ENCODE measurements at regions not wholly inside any gene's neighbourhood (a gene's known extent, or its start where the extent isn't known, plus 50 kb on each side); places are given as distances from the start of the nearest gene placed in this dataset.
"Not testable (repeated sequence)": the region's sequence is repeated elsewhere in the genome, so short reads cannot be mapped to it uniquely, and the experiment has no call there.

DNA sequence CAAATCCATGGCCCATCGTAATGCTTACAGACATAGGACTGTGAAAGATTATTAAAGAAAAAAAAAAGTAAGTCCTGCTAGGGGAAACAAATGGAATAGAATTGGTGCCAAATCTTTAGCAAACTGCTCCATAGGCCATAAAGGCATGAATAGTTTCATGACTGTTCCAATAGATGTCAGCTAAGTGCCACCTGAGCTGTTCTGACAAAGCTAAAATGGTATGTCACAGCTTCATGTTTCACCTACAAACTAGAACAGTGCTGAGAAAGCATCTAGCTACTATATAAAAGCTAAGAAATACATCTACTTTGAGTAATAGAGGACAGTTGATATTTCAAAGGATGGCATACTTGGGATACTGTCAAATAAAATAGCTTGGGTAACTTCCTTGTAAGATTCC lies 771.6 kb upstream of the CA10 start:
- Histone ChIP-seq H3K4me3 (ENCODE audit: low read length) (no peak overlapping the region), H3K4me1 (ENCODE audit: control insufficient read depth, insufficient read depth, low read length) (no peaks in the 10 kb centered on the region), H3K36me3 (ENCODE audit: control insufficient read depth, insufficient read depth, low read length, severe bottlenecking) (no peaks in the 10 kb centered on the region), H3K9me3 (ENCODE audit: control insufficient read depth, low read length) (no peaks in the 10 kb centered on the region), H3K9ac (ENCODE audit: low read length) (no peak overlapping the region), H3K27me3 (replicated peaks; ENCODE audit: control insufficient read depth, insufficient read depth, low read length) (no peaks in the 10 kb centered on the region)
- no peak for DNase-seq (ENCODE audit: low read depth)

DNA sequence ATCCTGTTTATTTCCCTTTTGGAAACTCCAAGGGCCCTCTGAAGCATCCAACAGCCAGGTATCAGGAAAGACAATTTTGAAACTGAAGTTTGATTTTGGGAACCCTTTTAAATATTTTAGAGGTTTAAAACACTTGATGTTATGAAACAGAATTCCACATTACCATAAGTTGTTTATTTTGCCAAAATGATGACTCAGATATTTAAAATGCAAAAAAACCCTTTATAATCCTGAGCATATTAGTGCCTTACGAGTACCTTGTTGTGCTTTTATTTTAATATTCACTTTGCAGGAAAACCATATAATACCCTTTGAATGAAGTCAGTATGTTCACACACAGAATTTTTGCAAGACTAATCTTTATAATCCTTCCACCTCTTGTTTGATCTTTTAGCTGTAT lies 765.1 kb upstream of the CA10 start:
- no peak for DNase-seq (ENCODE audit: low read depth)
- H3K36me3 ChIP-seq (ENCODE audit: control insufficient read depth, insufficient read depth, low read length, severe bottlenecking) = no peaks in the 10 kb centered on the region
- no peak overlapping the region for H3K4me3 ChIP-seq (ENCODE audit: low read length)
- H3K9me3 ChIP-seq (ENCODE audit: control insufficient read depth, low read length) = peaks cover under 1% of the 10 kb centered on the region
- H3K4me1 ChIP-seq (ENCODE audit: control insufficient read depth, insufficient read depth, low read length) = no peaks in the 10 kb centered on the region
- no peak overlapping the region for H3K9ac ChIP-seq (ENCODE audit: low read length)
- H3K27me3 ChIP-seq (replicated peaks; ENCODE audit: control insufficient read depth, insufficient read depth, low read length) = no peaks in the 10 kb centered on the region

DNA sequence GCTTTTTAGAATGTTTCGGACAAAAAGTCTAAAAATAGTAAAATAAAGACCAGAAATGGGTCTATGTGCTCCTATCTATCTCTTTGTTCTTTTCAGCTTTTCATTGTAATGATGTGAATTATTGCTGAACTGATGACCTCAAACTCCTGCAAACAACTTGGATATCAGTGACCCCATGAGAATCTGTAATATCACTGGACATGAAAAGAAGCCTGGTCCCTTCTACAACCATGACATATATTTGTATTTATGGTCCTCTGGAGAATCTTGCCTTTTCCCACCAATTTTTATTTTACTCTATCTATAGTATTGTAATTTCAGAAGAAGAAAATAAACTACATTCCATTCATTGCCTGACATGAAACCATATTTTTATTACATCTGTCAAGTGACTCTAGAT lies 740.7 kb upstream of the CA10 start:
- Histone ChIP-seq H3K9me3 (ENCODE audit: control insufficient read depth, low read length) (no peaks in the 10 kb centered on the region), H3K4me1 (ENCODE audit: control insufficient read depth, insufficient read depth, low read length) (no peaks in the 10 kb centered on the region), H3K27me3 (replicated peaks; ENCODE audit: control insufficient read depth, insufficient read depth, low read length) (no peaks in the 10 kb centered on the region), H3K9ac (ENCODE audit: low read length) (no peak overlapping the region), H3K4me3 (ENCODE audit: low read length) (no peak overlapping the region), H3K36me3 (ENCODE audit: control insufficient read depth, insufficient read depth, low read length, severe bottlenecking) (no peaks in the 10 kb centered on the region)
- DNase-seq (ENCODE audit: low read depth) = no peak

DNA sequence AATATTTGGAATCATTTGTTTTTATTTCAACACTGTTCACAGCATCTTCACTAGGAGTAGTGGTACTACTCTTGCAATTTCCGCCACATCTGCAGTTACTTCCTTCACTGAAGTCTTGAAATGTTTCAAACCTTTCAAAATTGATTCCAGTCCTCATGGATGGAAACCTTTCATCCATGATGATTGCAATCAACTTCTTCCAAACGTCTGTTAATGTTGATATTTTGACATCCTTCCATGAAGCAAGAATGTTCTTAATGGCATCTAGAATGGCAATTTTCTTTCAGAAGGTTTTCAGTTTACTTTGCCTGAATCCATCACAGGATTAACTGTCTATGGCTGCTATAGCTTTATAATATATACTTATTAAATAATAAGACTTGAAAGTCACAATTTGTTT lies 736.8 kb upstream of the CA10 start:
- Histone ChIP-seq H3K9ac (ENCODE audit: low read length) (no peak overlapping the region), H3K4me1 (ENCODE audit: control insufficient read depth, insufficient read depth, low read length) (no peaks in the 10 kb centered on the region), H3K27me3 (replicated peaks; ENCODE audit: control insufficient read depth, insufficient read depth, low read length) (no peaks in the 10 kb centered on the region), H3K9me3 (ENCODE audit: control insufficient read depth, low read length) (no peaks in the 10 kb centered on the region), H3K36me3 (ENCODE audit: control insufficient read depth, insufficient read depth, low read length, severe bottlenecking) (no peaks in the 10 kb centered on the region), H3K4me3 (ENCODE audit: low read length) (no peak overlapping the region)
- no peak for DNase-seq (ENCODE audit: low read depth)

DNA sequence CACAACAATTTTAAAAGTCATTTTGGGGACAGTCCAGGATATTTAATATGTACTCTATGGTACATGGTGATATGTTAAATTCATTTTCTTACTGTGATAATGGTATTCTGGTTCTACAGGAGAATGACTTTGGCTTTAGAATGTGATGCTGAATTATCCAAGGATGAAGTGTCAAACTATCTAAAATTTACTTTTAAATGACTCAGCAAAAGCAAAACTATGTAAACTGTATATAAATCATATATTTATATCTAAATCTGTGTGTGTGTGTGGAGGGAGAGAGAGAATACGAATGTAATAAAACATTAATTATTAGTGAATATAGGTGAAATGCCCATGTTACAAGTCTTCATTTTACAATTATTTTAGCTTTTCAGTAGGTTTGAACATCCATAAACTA lies 733.8 kb upstream of the CA10 start:
- Histone ChIP-seq H3K9ac (ENCODE audit: low read length) (no peak overlapping the region), H3K36me3 (ENCODE audit: control insufficient read depth, insufficient read depth, low read length, severe bottlenecking) (no peaks in the 10 kb centered on the region), H3K4me3 (ENCODE audit: low read length) (no peak overlapping the region), H3K4me1 (ENCODE audit: control insufficient read depth, insufficient read depth, low read length) (no peaks in the 10 kb centered on the region), H3K27me3 (replicated peaks; ENCODE audit: control insufficient read depth, insufficient read depth, low read length) (no peaks in the 10 kb centered on the region), H3K9me3 (ENCODE audit: control insufficient read depth, low read length) (no peaks in the 10 kb centered on the region)
- no peak for DNase-seq (ENCODE audit: low read depth)

DNA sequence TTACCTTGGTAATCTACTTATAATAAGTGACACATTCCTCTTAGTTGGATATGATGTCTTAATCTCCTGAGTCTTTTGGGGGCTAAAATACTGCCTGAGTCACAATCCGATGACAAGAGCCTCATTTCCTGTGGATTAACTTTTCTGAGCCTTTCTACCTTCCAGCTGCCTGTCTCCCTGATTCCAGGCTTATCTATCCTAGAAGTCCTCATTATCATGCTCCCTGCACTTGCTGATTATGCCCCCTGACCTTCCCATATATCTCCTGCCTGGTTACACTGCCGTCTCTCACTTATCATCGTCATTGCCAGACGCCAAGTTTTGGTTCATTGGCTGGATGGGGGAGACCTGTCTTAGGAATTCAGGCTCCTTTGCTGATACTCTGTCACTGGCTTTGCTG lies 727.4 kb upstream of the CA10 start:
- Histone ChIP-seq H3K4me1 (ENCODE audit: control insufficient read depth, insufficient read depth, low read length) (no peaks in the 10 kb centered on the region), H3K9ac (ENCODE audit: low read length) (no peak overlapping the region), H3K4me3 (ENCODE audit: low read length) (no peak overlapping the region), H3K27me3 (replicated peaks; ENCODE audit: control insufficient read depth, insufficient read depth, low read length) (no peaks in the 10 kb centered on the region), H3K36me3 (ENCODE audit: control insufficient read depth, insufficient read depth, low read length, severe bottlenecking) (no peaks in the 10 kb centered on the region), H3K9me3 (ENCODE audit: control insufficient read depth, low read length) (no peaks in the 10 kb centered on the region)
- no peak for DNase-seq (ENCODE audit: low read depth)

DNA sequence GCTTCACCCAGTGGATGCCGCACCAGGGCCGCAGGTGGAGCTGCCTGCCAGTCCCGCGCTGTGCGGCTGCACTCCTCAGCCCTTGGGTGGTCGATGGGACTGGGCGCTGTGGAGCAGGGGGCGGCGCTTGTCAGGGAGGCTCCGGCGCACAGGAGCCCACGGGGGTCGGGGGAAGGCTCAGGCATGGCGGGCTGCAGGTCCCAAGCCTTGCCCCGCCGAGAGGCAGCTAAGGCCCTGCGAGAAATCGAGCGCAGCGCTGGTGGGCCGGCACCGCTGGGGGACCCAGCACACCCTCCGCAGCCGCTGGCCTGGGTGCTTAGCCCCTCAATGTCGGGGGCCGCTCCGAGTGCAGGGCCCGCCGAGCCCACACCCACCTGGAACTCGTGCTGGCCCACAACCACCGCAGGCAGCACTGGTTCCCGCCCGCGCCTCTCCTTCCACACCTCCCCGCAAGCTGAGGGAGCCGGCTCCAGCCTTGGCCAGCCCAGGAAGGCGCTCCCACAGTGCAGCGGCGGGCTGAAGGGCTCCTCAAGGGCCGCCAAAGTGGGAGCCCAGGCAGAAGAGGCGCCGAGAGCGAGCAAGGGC lies 725.5 kb upstream of the CA10 start:
- not testable (repeated sequence) for DNase-seq (ENCODE audit: low read depth); H3K4me3 ChIP-seq (ENCODE audit: low read length); H3K36me3 ChIP-seq (ENCODE audit: control insufficient read depth, insufficient read depth, low read length, severe bottlenecking); H3K27me3 ChIP-seq (replicated peaks; ENCODE audit: control insufficient read depth, insufficient read depth, low read length); H3K9me3 ChIP-seq (ENCODE audit: control insufficient read depth, low read length); H3K9ac ChIP-seq (ENCODE audit: low read length); H3K4me1 ChIP-seq (ENCODE audit: control insufficient read depth, insufficient read depth, low read length)

DNA sequence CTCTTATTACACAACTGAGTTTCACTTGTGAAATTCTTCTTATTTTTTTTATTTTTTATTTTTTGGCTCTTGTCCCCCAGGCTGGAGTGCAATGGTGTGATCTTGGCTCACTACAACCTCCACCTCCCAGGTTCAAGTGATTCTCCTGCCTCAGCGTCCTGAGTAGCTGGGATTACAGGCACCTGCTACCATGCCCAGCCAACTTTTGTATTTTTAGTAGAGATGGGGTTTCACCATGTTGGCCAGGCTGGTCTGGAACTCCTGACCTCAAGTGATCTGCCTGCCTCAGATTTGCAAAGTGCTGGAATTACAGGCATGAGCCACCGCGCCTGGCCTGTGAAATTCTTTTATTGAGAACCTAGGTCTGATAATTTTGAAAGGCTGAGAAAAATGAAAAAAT lies 688.3 kb upstream of the CA10 start:
- not testable (repeated sequence) for DNase-seq (ENCODE audit: low read depth); H3K27me3 ChIP-seq (replicated peaks; ENCODE audit: control insufficient read depth, insufficient read depth, low read length); H3K4me1 ChIP-seq (ENCODE audit: control insufficient read depth, insufficient read depth, low read length); H3K36me3 ChIP-seq (ENCODE audit: control insufficient read depth, insufficient read depth, low read length, severe bottlenecking); H3K9ac ChIP-seq (ENCODE audit: low read length); H3K9me3 ChIP-seq (ENCODE audit: control insufficient read depth, low read length); H3K4me3 ChIP-seq (ENCODE audit: low read length)

DNA sequence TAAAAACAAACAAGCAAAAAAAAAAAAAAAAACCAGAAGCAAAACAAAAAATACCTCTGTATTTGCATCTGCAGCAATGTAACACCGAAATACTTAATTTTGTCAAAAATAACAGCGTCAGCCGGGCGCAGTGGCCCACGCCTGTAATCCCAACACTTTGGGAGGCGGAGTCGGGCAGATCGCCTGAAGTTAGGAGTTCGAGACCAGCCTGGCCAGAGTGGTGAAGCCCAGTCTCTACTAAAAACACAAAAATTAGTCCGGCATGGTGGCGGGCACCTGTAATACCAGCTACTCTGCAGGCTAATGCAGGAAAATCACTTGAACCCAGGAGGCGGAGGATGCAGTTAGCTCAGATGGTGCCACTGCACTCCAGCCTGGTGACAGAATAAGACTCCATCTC lies 683.5 kb upstream of the CA10 start:
- H3K4me1 ChIP-seq (ENCODE audit: control insufficient read depth, insufficient read depth, low read length) = no peaks in the 10 kb centered on the region
- no peak overlapping the region for H3K4me3 ChIP-seq (ENCODE audit: low read length)

DNA sequence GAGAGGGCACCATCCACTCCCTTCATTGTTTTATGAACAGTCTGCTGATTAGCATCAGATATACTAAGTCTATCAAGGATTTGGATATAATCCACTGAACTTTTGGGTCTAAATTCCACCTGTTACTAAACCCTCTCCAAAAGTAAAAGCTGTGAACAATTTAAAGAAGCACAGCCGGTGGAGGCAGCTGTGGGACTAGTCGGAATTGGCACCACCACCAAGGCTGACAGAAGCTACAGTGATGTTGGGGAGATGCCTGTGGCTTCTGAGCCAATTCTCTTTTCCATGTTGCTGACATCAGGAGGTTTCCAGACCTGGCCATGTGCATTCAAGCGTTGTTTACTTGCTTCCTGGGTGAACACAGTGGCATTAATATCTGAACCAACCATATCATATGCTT lies 679.0 kb upstream of the CA10 start:
- Histone ChIP-seq H3K4me1 (ENCODE audit: control insufficient read depth, insufficient read depth, low read length) (no peaks in the 10 kb centered on the region), H3K9ac (ENCODE audit: low read length) (no peak overlapping the region), H3K9me3 (ENCODE audit: control insufficient read depth, low read length) (no peaks in the 10 kb centered on the region), H3K27me3 (replicated peaks; ENCODE audit: control insufficient read depth, insufficient read depth, low read length) (no peaks in the 10 kb centered on the region), H3K36me3 (ENCODE audit: control insufficient read depth, insufficient read depth, low read length, severe bottlenecking) (no peaks in the 10 kb centered on the region), H3K4me3 (ENCODE audit: low read length) (no peak overlapping the region)
- no peak for DNase-seq (ENCODE audit: low read depth)

More for the DNA sequence above, 683.5 kb upstream of the CA10 start:
- DNase-seq (ENCODE audit: low read depth) = no peak
- no peaks in the 10 kb centered on the region for H3K36me3 ChIP-seq (ENCODE audit: control insufficient read depth, insufficient read depth, low read length, severe bottlenecking)
- no peak overlapping the region for H3K9ac ChIP-seq (ENCODE audit: low read length)
- no peaks in the 10 kb centered on the region for H3K27me3 ChIP-seq (replicated peaks; ENCODE audit: control insufficient read depth, insufficient read depth, low read length)
- no peaks in the 10 kb centered on the region for H3K9me3 ChIP-seq (ENCODE audit: control insufficient read depth, low read length)

DNA sequence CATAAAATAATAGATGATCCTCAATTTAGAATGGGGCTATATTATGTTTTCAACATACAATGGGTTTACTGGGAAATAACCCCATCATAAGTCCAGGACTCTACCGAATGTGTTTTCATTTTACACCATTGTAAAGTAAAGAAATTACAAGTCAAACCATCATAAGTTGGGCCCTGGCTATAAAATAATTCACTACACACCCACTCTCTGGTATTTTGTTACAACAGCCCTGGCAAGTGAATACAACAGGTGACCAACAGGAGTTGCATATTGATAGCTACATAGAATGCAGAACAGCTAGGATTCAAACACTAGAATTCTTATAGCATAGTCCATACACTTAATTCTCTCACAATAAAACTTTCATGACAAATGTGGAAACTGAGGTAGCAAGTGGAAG lies 673.0 kb upstream of the CA10 start:
- Histone ChIP-seq H3K9ac (ENCODE audit: low read length) (no peak overlapping the region), H3K27me3 (replicated peaks; ENCODE audit: control insufficient read depth, insufficient read depth, low read length) (no peaks in the 10 kb centered on the region), H3K36me3 (ENCODE audit: control insufficient read depth, insufficient read depth, low read length, severe bottlenecking) (no peaks in the 10 kb centered on the region), H3K9me3 (ENCODE audit: control insufficient read depth, low read length) (no peaks in the 10 kb centered on the region), H3K4me3 (ENCODE audit: low read length) (no peak overlapping the region), H3K4me1 (ENCODE audit: control insufficient read depth, insufficient read depth, low read length) (no peaks in the 10 kb centered on the region)
- DNase-seq (ENCODE audit: low read depth) = no peak

DNA sequence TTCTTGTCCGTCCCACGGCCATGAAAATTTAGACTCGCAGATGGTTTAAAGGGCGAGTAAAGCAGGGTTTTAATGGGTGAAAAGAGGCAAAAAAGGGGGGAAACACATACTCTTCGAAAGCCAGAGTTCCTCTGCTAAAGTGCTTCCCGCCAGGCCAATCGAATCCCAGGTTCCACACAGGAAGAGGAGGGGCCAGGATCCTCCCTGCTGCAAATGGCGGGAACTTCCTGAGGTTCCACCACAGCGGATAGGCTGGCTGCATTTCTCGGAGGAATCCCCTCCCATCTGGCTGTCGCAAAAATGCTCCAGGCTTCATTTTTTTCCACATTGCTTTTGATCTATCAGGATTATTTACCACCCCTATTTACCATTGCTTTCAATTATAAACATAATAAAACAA lies 670.1 kb upstream of the CA10 start:
- no peak for DNase-seq (ENCODE audit: low read depth)
- no peaks in the 10 kb centered on the region for H3K9me3 ChIP-seq (ENCODE audit: control insufficient read depth, low read length)
- no peaks in the 10 kb centered on the region for H3K4me1 ChIP-seq (ENCODE audit: control insufficient read depth, insufficient read depth, low read length)

More for the DNA sequence above, 670.1 kb upstream of the CA10 start:
- no peak overlapping the region for H3K4me3 ChIP-seq (ENCODE audit: low read length)
- no peaks in the 10 kb centered on the region for H3K27me3 ChIP-seq (replicated peaks; ENCODE audit: control insufficient read depth, insufficient read depth, low read length)
- H3K36me3 ChIP-seq (ENCODE audit: control insufficient read depth, insufficient read depth, low read length, severe bottlenecking) = no peaks in the 10 kb centered on the region
- no peak overlapping the region for H3K9ac ChIP-seq (ENCODE audit: low read length)
